ENCODE measurements at regions not wholly inside any gene's neighbourhood (a gene's known extent, or its start where the extent isn't known, plus 50 kb on each side); places are given as distances from the start of the nearest gene placed in this dataset.

- H3K36me3 ChIP-seq: no peaks in the 10 kb centered on the region
- H3K9me3 ChIP-seq (ENCODE audit: severe bottlenecking): no peaks in the 10 kb centered on the region
- DNase-seq: peak; percentile 23
- H3K4me3 ChIP-seq (ENCODE audit: low read depth, low read length): no peak overlapping the region
- H3K27me3 ChIP-seq (ENCODE audit: insufficient read depth, low read depth, severe bottlenecking): no peaks in the 10 kb centered on the region
- no peak overlapping the region for H3K27ac ChIP-seq
- no peak for TF ChIP-seq CTCF (IDR thresholded peaks at IDR 0.05; ENCODE audit: low read depth, low read length)
These were observed 729.2 kb upstream of the MARCKS start for GRCh38 chr6:113127786-113128419.

GRCh38 chr6:113128661-113129060 is 728.5 kb upstream of the MARCKS start:
- H3K27ac ChIP-seq: no peak overlapping the region
- TF ChIP-seq CTCF (IDR thresholded peaks at IDR 0.05; ENCODE audit: low read depth, low read length): no peak
- no peaks in the 10 kb centered on the region for H3K36me3 ChIP-seq
- H3K9me3 ChIP-seq (ENCODE audit: severe bottlenecking): no peaks in the 10 kb centered on the region
- H3K27me3 ChIP-seq (ENCODE audit: insufficient read depth, low read depth, severe bottlenecking): no peaks in the 10 kb centered on the region
- no peak for DNase-seq
- no peak overlapping the region for H3K4me3 ChIP-seq (ENCODE audit: low read depth, low read length)

- H3K4me3 ChIP-seq (ENCODE audit: low read depth, low read length): no peak overlapping the region
- no peak for DNase-seq
- H3K27me3 ChIP-seq (ENCODE audit: insufficient read depth, low read depth, severe bottlenecking): no peaks in the 10 kb centered on the region
- no peaks in the 10 kb centered on the region for H3K9me3 ChIP-seq (ENCODE audit: severe bottlenecking)
- H3K36me3 ChIP-seq: no peaks in the 10 kb centered on the region
- no peak overlapping the region for H3K27ac ChIP-seq
- TF ChIP-seq CTCF (IDR thresholded peaks at IDR 0.05; ENCODE audit: low read depth, low read length): no peak
These were observed 727.2 kb upstream of the MARCKS start for GRCh38 chr6:113129991-113130390.

GRCh38 chr6:113137426-113137825 is 719.7 kb upstream of the MARCKS start:
- Histone ChIP-seq H3K4me3 (ENCODE audit: low read depth, low read length) (no peak overlapping the region), H3K9me3 (ENCODE audit: severe bottlenecking) (no peaks in the 10 kb centered on the region), H3K36me3 (no peaks in the 10 kb centered on the region), H3K27ac (no peak overlapping the region), H3K27me3 (ENCODE audit: insufficient read depth, low read depth, severe bottlenecking) (no peaks in the 10 kb centered on the region)
- no peak for TF ChIP-seq CTCF (IDR thresholded peaks at IDR 0.05; ENCODE audit: low read depth, low read length)
- no peak for DNase-seq

- Histone ChIP-seq H3K27ac (no peak overlapping the region), H3K4me3 (ENCODE audit: low read depth, low read length) (no peak overlapping the region), H3K27me3 (ENCODE audit: insufficient read depth, low read depth, severe bottlenecking) (no peaks in the 10 kb centered on the region), H3K9me3 (ENCODE audit: severe bottlenecking) (no peaks in the 10 kb centered on the region), H3K36me3 (no peaks in the 10 kb centered on the region)
- DNase-seq: no peak
- TF ChIP-seq CTCF (IDR thresholded peaks at IDR 0.05; ENCODE audit: low read depth, low read length): no peak
These were observed 716.4 kb upstream of the MARCKS start for GRCh38 chr6:113140721-113141120.

GRCh38 chr6:113141901-113142300 is 715.2 kb upstream of the MARCKS start:
- no peaks in the 10 kb centered on the region for H3K36me3 ChIP-seq
- TF ChIP-seq CTCF (IDR thresholded peaks at IDR 0.05; ENCODE audit: low read depth, low read length): no peak

More at GRCh38 chr6:113141901-113142300, 715.2 kb upstream of the MARCKS start:
- no peak for DNase-seq
- H3K4me3 ChIP-seq (ENCODE audit: low read depth, low read length): no peak overlapping the region
- H3K27ac ChIP-seq: no peak overlapping the region
- H3K27me3 ChIP-seq (ENCODE audit: insufficient read depth, low read depth, severe bottlenecking): no peaks in the 10 kb centered on the region
- H3K9me3 ChIP-seq (ENCODE audit: severe bottlenecking): no peaks in the 10 kb centered on the region

Data from WERI-Rb-1 (cell line).